HG03469 (cell line): ENCODE measurements at regions not wholly inside any gene's neighbourhood (a gene's known extent, or its start where the extent isn't known, plus 50 kb on each side); places are given as distances from the start of the nearest gene placed in this dataset.
"Not testable (repeated sequence)": the region's sequence is repeated elsewhere in the genome, so short reads cannot be mapped to it uniquely, and the experiment has no call there.

Experiments used
- ATAC-seq: cut with Tn5 transposase; IDR thresholded peaks from one replicate; pipeline ENCODE4 v1.9.1; 2021; ENCODE audit warnings: mild to moderate bottlenecking, moderate library complexity, moderate number of reproducible peaks; ENCODE audit not compliant: unreplicated experiment

- no peak for ATAC-seq
Observed at GRCh38 chr3:26058901-26059321, 269.0 kb downstream of the OXSM start.

DNA sequence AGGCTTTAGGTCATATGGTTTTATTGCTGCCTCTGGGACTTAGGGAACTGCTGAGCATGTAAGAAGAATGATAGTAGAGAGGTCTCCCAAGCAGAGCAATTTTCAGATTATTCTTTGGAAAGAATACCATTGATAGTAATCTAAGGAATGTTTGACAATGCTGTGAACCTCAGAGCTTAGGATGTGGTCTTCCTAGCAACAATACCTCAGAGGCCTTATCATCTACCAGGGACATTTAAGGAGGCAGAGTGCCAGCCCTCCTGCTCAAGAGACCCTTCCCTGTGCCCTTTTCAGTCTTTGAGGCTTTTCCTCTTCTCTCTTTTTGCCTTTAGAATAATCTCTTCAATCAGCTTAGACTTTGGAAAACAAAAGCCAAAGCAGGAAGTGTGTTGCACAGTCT is 272.1 kb downstream of the OXSM start:
- no peak for ATAC-seq

- no peak for ATAC-seq
Observed at GRCh38 chr3:26064297-26064696, 274.4 kb downstream of the OXSM start.

GRCh38 chr3:26068890-26069289 is 279.0 kb downstream of the OXSM start:
- ATAC-seq: no peak

DNA sequence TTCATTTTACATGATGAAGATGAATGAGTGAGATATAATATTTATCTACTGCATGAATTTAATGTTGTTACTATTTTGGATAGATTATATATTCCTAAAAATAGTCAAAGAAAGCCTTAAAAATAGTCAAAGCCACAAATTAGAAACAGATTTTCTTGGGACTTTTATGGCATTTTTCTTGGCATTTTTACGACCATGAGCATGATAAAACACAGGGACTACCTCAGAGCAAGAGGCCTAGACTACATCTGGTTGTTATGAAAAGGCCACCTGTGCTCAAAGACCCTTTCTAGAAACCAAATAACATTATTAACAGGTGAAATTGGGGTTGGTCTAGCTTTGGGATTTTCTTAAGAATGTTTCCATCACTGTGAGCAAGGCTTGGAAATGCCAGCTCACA is 281.0 kb downstream of the OXSM start:
- ATAC-seq: no peak

GRCh38 chr3:26074080-26074479 is 284.2 kb downstream of the OXSM start:
- no peak for ATAC-seq

- ATAC-seq: no peak
Observed at GRCh38 chr3:26078539-26078938, 288.6 kb downstream of the OXSM start.

GRCh38 chr3:26081166-26081565 is 291.3 kb downstream of the OXSM start:
- no peak for ATAC-seq

DNA sequence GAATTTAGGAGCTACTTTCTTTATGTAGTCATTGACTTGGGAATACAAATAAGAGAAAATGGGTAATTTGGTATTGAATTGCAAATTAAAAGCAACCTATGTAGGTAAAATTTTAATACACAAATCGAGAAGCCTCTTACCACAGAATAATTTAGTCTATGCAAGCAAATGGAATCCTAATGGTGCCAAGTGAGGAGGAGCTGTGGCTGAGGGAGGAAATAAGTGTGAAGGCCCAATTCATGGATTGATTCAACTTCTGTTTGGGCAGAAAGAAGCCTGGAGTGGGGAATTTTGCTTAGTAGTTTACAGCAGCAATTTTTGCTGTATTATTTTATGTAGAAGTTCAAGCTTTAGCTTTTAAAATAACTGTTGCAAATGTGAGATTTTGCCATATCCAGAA is 291.9 kb downstream of the OXSM start:
- ATAC-seq: no peak

DNA sequence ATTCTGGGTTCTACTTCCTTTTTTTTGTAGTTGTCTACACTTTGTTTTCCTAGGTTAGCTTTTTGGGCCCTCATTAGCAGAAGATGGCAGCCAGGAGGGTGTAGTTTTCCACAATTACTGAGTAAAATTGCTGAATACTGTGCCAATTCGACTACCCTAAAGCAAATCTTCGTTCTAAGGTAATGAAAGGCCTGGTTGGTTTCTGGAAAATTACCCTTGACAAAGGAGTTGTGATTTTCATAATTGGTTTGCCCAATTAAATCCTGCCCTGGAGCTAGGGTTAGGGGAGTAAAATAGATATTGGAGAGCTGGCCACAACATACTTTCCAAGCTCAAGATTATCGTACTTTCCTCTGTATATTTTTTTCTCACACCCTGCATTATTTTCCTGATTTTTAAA is 293.0 kb downstream of the OXSM start:
- ATAC-seq: no peak

DNA sequence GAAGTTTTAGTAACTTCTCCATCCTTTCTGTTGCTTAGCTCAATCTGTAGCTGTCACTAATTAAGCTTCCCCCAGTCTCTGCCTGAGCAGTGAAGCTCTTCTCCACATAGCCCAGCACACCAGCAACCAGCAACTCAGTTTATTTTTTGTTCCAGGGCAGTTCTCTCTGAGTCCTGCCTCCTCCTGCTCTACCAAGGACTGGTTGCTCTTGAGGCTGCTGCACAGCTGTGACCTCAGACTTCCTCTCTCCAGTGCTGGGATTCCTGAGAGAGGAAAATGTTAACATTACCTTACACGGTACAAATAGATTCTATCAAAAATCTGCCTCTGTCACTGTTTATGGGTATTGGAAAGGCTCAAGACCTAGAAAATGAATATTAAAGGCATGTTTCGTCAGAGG is 294.7 kb downstream of the OXSM start:
- no peak for ATAC-seq

GRCh38 chr3:26087751-26088150 is 297.9 kb downstream of the OXSM start:
- ATAC-seq: no peak

DNA sequence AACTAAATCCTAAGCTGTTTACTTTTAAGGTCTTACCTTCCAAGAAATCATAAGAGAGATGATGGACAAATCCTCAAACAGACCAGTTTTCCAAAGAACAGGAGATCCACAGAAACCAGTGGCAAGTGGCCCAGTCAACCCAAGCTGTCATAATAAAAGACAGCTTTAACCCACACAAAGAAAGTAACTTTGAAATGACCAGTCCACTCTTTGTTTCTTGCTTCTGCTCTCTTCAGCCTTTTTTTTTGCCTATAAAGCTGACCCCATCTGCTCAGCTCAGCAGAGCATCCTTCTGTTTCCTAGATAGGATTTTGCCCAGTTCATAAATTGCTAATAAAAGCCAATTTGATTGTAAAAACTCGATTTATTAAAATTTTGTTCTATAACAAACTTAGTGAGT is 299.4 kb downstream of the OXSM start:
- no peak for ATAC-seq

GRCh38 chr3:26090589-26090988 is 300.7 kb downstream of the OXSM start:
- no peak for ATAC-seq

DNA sequence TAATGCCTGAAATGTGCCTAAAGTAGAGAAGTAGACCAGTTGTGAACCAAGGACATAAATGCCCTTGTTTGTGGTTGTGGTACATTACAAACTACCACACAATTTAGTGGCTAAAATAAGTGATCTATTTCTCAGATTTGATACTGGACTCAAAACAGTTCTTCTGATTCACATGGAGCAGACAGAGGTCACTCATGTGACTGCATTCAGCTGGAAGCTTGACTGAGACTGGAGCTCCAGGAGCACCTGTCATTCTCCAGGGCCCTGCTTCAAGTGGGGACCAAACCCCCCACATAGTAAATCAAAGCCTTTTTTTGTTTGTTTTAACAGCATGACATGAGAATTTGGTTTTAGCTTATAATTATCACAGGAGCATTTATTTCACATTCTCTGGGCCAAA is 301.2 kb downstream of the OXSM start:
- no peak for ATAC-seq

GRCh38 chr3:26091626-26092025 is 301.7 kb downstream of the OXSM start:
- ATAC-seq: no peak

DNA sequence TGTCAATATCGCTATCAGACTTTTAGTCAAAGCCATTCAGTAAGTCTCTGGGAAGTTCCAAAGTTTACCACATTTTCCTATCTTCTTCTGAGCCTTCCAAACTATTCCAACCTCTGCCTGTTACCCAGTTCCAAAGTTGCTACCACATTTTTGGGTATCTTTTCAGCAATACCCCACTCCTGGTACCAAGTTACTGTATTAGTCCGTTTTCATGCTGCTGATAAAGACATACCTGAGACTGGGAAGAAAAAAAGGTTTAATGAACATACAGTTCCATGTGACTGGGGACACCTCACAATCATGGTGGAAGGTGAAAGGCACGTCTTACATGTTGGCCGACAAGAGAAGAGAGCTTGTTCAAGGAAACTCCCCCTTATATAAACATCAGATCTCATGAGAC is 307.2 kb downstream of the OXSM start:
- not testable (repeated sequence) for ATAC-seq

DNA sequence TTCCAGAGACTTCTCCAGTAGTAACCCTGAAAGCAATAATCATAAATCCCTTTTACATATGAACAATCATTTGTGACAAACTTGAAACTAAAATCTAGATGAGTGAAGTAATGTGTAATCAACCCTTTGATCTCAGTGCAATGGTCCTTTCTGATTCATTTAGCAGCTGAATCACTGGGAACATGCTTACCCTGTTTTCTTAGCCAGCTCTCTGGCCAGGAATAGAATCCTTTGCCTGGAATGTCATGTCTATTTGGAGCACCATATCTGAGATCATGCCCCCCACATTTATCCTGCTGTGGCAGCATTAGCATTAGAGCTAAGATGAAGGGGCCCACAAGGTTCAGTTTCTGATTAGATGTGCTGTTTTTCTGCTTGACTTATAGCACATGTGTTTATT is 309.8 kb downstream of the OXSM start:
- ATAC-seq: no peak

- ATAC-seq: no peak
Observed at GRCh38 chr3:26100176-26100575, 310.3 kb downstream of the OXSM start.

- ATAC-seq: no peak
Observed at GRCh38 chr3:26102376-26102775, 312.5 kb downstream of the OXSM start.

DNA sequence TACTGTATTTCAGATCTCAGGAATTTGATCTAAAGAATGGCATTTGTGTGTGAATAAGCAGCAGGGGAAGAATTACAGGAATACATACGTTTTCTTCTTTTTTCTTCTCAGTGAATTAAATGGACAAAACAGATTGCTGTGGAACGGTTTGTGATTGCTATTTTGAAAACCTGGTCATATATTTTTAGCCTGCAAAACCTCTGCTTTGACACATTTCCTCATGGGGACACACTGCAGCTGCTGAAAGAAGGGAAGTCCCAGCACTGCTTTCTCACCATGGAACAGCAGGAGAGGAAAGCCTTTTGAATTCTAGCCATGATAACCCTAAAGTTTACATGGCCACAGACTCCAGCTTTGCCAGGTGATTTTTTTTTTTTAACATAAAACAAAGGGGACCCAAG is 315.0 kb downstream of the OXSM start:
- no peak for ATAC-seq

GRCh38 chr3:26105261-26105660 is 315.4 kb downstream of the OXSM start:
- ATAC-seq: no peak

- ATAC-seq: no peak
Observed at GRCh38 chr3:26106228-26106627, 316.3 kb downstream of the OXSM start.
